AG09309 (cell line): ENCODE measurements at regions not wholly inside any gene's neighbourhood (a gene's known extent, or its start where the extent isn't known, plus 50 kb on each side); places are given as distances from the start of the nearest gene placed in this dataset.

Experiments used
- DNase-seq: peaks from one replicate; pipeline ENCODE4 v3.0.0-alpha.2; 2010; ENCODE audit warnings: low read depth
- H3K4me3 ChIP-seq: 2 replicates; pipeline ENCODE4 v1.5.1; 2011; ENCODE audit warnings: mild to moderate bottlenecking, low read depth, low read length, moderate library complexity; ENCODE audit not compliant: control insufficient read depth
- TF ChIP-seq, protein P1 (sequence below): IDR thresholded peaks from 2 replicates; pipeline ENCODE4 v1.5.1; 2011; ENCODE audit warnings: mild to moderate bottlenecking, low read depth, low read length, inconsistent platforms; ENCODE audit not compliant: insufficient read depth, control insufficient read depth; ENCODE audit errors: missing control alignments

DNA sequence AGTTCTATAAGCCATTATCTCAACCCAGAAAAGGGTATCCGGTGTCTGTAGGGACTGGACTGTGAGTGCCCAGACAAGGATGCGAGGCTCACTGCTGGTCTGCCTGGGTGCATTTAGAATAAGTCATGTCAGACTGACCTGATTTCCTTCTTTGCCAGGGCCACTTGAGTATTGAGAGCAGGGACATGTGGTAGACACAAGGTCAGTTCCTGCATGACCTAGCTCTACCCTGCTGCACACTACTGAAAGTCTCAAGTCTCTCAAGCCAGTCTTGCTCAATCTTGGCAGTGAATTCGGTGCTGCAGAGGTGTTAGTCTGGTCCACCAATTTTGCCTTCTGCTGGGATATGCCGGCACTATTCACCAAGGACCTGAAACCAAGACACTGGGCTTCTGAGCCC is 180.1 kb downstream of the C1orf94 start:
- no peak for DNase-seq
- no peak overlapping the region for H3K4me3 ChIP-seq
- TF ChIP-seq, protein P1, sequence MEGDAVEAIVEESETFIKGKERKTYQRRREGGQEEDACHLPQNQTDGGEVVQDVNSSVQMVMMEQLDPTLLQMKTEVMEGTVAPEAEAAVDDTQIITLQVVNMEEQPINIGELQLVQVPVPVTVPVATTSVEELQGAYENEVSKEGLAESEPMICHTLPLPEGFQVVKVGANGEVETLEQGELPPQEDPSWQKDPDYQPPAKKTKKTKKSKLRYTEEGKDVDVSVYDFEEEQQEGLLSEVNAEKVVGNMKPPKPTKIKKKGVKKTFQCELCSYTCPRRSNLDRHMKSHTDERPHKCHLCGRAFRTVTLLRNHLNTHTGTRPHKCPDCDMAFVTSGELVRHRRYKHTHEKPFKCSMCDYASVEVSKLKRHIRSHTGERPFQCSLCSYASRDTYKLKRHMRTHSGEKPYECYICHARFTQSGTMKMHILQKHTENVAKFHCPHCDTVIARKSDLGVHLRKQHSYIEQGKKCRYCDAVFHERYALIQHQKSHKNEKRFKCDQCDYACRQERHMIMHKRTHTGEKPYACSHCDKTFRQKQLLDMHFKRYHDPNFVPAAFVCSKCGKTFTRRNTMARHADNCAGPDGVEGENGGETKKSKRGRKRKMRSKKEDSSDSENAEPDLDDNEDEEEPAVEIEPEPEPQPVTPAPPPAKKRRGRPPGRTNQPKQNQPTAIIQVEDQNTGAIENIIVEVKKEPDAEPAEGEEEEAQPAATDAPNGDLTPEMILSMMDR, result no peak

DNA sequence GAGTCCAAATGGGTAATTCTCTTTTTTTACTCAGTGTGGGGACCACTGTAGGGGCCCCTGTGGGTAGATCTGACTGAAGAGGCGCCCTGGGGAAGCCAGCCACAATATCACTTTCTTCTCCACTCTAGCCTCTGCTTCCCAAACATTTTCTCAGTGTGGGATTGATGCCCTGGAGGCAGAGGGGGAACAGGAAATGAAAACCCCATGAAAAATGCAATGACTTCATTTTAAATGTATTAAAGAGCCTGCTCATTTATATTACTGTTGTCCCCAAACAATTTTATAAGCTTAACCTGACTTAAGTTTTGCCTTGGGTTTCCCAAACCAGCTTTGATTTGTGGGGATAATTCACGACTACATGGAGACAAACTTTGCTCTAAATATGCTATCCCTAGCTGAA is 181.9 kb downstream of the C1orf94 start:
- H3K4me3 ChIP-seq, result no peak overlapping the region
- TF ChIP-seq, protein P1, result no peak
- DNase-seq, result no peak

DNA sequence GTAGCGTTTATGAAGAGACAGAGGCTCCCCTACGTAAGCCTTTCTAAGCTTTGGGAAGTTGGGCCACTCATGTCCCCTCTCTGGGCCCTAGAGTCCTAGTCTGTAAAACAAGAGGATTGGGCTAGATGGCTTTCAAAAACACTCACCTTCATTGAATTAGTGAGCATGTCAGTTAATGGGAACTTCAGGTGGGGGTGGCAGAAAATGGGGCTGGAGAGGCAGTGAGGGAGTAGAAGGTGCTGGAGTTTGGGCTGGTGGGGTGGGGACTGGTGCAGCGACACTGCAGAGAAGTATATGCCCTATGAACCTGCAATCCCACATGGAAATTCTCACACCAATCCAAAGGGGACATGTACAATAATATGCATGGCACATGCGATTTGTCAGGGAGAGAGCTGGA is 182.7 kb downstream of the C1orf94 start:
- DNase-seq, result no peak
- TF ChIP-seq, protein P1, result no peak
- H3K4me3 ChIP-seq, result no peak overlapping the region

DNA sequence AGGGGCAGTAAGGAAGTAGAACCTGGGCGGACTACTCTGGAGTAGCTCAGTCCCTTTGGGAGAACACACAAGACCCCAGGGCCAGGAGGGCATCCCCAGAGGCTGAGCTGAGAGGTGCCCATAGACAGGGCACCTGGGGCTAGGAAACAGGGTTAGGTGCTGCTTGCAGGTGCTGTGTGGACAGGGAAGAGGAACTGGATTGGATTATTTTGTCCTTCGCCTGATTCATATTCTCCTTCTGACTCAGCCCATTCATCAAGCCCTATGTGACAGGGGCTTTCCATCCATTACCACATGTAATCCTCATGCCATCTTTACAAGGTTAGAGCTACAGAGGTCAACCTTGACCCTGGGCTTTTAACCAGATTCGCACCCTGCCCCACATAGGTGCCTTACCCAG is 183.9 kb downstream of the C1orf94 start:
- no peak for DNase-seq
- no peak overlapping the region for H3K4me3 ChIP-seq
- TF ChIP-seq, protein P1, result no peak

DNA sequence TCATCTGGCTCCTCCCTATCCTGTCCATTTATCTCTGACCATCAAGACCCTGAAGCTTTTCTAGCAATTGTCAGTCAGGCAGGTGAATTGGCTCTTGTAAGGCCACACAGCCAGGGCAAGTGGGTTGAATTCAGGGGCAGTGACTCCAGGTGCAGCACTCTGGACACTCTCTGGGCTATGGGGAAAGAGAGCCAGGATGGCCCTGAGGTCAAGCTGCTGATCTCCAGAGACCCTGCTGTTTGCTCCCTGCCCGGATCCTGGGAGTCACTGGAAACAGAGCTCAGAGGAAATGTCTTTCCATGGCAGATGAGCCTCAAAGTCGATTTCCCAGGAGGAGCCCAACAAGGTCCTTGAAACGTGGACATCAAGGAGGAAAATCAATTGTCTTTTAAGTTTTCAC is 184.4 kb downstream of the C1orf94 start:
- no peak overlapping the region for H3K4me3 ChIP-seq
- DNase-seq, result no peak
- TF ChIP-seq, protein P1, result no peak

DNA sequence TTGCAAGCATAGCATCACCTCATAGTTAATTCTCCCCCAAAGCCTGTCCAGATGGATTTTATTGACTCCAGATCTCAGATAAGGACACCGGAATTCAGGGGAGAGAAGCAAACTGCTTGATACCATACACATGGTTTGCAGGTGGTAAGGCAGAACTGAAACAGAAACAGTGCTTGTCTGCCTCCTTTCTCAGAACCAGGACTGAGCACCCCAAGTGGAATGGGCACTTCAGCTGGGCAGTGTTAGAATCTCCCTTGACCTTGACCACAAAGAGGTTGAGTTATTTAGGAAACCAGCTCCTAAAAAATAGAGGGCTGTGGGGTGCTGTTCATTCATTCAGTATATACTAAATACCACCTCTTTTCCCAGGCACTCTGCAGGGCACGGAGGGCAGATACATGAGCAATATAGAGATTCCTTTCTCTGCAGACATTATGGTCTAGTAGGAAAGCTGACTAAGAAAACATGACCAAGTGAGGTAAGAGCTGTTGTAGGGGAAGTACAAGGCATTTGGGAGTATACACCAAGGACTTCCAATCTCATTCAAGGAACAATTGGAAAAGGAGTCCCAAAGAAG is 185.2 kb downstream of the C1orf94 start:
- DNase-seq, result no peak
- H3K4me3 ChIP-seq, result no peak overlapping the region
- TF ChIP-seq, protein P1, result no peak

DNA sequence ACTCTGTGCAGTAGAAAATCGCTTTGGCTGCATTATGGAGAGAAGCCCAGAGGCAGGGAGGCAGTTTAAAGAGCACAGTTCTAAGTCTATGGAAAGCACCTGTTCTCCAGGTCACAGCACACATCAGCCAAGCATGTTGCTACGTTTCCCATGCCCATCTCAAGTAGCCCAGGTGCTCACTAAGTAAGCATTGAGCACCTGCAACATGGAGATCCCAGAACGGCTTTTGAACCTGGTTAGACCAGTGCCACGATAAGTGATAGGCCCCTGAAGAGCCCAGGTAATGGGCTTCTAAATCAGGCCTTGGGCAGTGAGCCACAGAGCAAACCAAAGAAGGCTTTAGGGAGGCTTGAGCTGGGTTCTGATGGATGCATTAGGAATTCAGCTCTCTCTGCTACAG is 186.2 kb downstream of the C1orf94 start:
- TF ChIP-seq, protein P1, result no peak
- DNase-seq, result no peak
- no peak overlapping the region for H3K4me3 ChIP-seq
